ENCODE measurements at regions not wholly inside any gene's neighbourhood (a gene's known extent, or its start where the extent isn't known, plus 50 kb on each side); places are given as distances from the start of the nearest gene placed in this dataset.

DNA sequence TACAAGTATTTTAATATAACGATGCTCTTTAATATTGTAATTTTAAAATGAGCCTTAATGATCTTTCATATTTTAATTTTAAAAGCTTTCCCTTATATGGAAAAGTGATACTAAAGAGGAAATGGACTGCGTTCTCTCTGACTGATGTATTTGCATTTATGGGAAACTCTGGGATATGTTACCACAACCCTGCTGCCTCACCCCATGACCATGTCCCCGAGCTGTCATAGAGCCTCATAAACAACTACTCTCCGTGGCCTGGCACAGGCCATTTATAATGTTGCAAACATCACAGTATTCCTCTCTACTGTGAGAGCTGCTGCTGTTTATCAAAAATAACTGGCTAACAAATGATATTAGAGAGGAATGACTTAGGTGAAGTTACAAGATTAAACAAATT is 75.8 kb upstream of the SEC11C start:
- no peaks in the 10 kb centered on the region for H3K79me1 ChIP-seq (ENCODE audit: low read length)
- H3K9me3 ChIP-seq (ENCODE audit: insufficient read depth, low read depth, low read length) = no peaks in the 10 kb centered on the region
- H3K18ac ChIP-seq (ENCODE audit: low read length) = no peak overlapping the region
- no peak overlapping the region for H2AK5ac ChIP-seq (ENCODE audit: low read length)
- no peak overlapping the region for H4K8ac ChIP-seq (ENCODE audit: low read depth, low read length)
- H3K14ac ChIP-seq (ENCODE audit: low read length) = no peak overlapping the region
- H4K12ac ChIP-seq (ENCODE audit: low read depth, low read length) = no peak overlapping the region
- no peak overlapping the region for H3K23ac ChIP-seq (ENCODE audit: low read length)
- no peak overlapping the region for H3K4ac ChIP-seq (ENCODE audit: low read depth, low read length)
- H3K79me2 ChIP-seq (ENCODE audit: control insufficient read depth, insufficient read depth, low read length, poor library complexity) = no peaks in the 10 kb centered on the region
- WGBS (ENCODE audit: extremely low coverage, insufficient coverage, insufficient read length) = no CpG with 5 or more reads among the region's 4 CpGs
- no peak overlapping the region for H2AFZ ChIP-seq (ENCODE audit: insufficient read depth, low read length, poor library complexity)
- H2BK5ac ChIP-seq (ENCODE audit: low read depth, low read length, poor library complexity) = no peak overlapping the region
- no peak overlapping the region for H3K4me3 ChIP-seq (ENCODE audit: low read depth, low read length)
- H2BK12ac ChIP-seq (ENCODE audit: low read length) = no peak overlapping the region
- no peaks in the 10 kb centered on the region for H3K27me3 ChIP-seq (ENCODE audit: insufficient read depth, low read length)
- H3K9ac ChIP-seq (ENCODE audit: low read length) = no peak overlapping the region
- no peak overlapping the region for H3K4me2 ChIP-seq (ENCODE audit: low read length)
- H4K91ac ChIP-seq (ENCODE audit: low read depth, low read length) = no peak overlapping the region
- DNase-seq = no peak
- H3K36me3 ChIP-seq (ENCODE audit: control insufficient read depth in 1 of 2, insufficient read depth in 2 of 2, low read length in 2 of 2) = no peaks in the 10 kb centered on the region
- H3K4me1 ChIP-seq (ENCODE audit: control insufficient read depth in 1 of 2, insufficient read depth in 2 of 2, low read length in 2 of 2) = no peaks in the 10 kb centered on the region
- H3K27ac ChIP-seq (ENCODE audit: low read depth, low read length) = no peak overlapping the region
- H2BK120ac ChIP-seq (ENCODE audit: insufficient read depth, low read length, poor library complexity) = no peak overlapping the region

DNA sequence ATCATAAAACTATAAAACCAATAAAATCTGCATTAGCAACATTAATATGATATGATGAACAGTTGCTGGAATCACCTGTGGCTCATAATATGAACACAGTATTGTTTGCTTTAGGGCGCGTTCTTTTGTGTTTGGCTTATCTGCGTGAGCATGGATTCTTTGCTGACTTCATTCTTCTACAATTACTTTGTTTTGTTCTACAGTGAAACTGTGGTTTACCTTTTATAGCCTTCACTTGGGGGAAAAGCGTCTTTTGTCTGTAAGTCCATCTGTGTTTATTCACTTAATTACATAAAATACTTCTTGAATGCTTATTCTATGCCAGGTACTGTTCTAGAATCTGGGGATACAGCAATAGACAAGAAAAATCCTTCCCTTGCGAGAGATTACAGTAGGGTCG is 74.0 kb upstream of the SEC11C start:
- no CpG with 5 or more reads among the region's 6 CpGs for WGBS (ENCODE audit: extremely low coverage, insufficient coverage, insufficient read length)
- Histone ChIP-seq H3K23ac (ENCODE audit: low read length) (no peak overlapping the region), H2BK5ac (ENCODE audit: low read depth, low read length, poor library complexity) (no peak overlapping the region), H4K12ac (ENCODE audit: low read depth, low read length) (no peak overlapping the region), H3K27me3 (ENCODE audit: insufficient read depth, low read length) (no peaks in the 10 kb centered on the region), H3K9ac (ENCODE audit: low read length) (no peak overlapping the region), H3K4me2 (ENCODE audit: low read length) (no peak overlapping the region), H3K4me3 (ENCODE audit: low read depth, low read length) (no peak overlapping the region), H3K4me1 (ENCODE audit: control insufficient read depth in 1 of 2, insufficient read depth in 2 of 2, low read length in 2 of 2) (peaks cover 0 to 2% of the 10 kb centered on the region in 2 experiments), H4K91ac (ENCODE audit: low read depth, low read length) (no peak overlapping the region), H3K9me3 (ENCODE audit: insufficient read depth, low read depth, low read length) (no peaks in the 10 kb centered on the region), H4K8ac (ENCODE audit: low read depth, low read length) (no peak overlapping the region), H3K79me2 (ENCODE audit: control insufficient read depth, insufficient read depth, low read length, poor library complexity) (no peaks in the 10 kb centered on the region), H3K27ac (ENCODE audit: low read depth, low read length) (no peak overlapping the region), H3K79me1 (ENCODE audit: low read length) (no peaks in the 10 kb centered on the region), H3K4ac (ENCODE audit: low read depth, low read length) (no peak overlapping the region), H3K18ac (ENCODE audit: low read length) (no peak overlapping the region), H2AK5ac (ENCODE audit: low read length) (no peak overlapping the region), H2AFZ (ENCODE audit: insufficient read depth, low read length, poor library complexity) (no peak overlapping the region), H2BK12ac (ENCODE audit: low read length) (no peak overlapping the region), H2BK120ac (ENCODE audit: insufficient read depth, low read length, poor library complexity) (no peak overlapping the region), H3K14ac (ENCODE audit: low read length) (no peak overlapping the region), H3K36me3 (ENCODE audit: control insufficient read depth in 1 of 2, insufficient read depth in 2 of 2, low read length in 2 of 2) (no peaks in the 10 kb centered on the region)
- no peak for DNase-seq

DNA sequence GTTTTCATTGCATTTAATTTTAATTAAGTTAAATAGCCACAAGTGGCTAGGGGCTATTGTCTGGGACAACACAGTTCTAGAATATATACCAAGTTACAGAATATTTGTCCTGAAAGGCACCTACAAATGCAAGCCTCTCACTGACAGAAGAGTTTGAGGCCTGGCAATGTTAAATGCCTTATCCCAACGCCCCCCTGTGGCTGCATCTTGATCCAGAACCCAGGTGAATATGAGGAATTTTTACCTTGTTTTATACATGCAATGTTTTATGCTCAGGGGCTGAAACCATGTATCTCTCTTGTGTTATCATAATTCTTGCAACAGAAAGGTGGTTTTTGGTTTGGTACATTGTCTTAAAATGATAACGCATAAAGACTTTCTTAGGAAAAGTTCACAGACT is 71.8 kb upstream of the SEC11C start:
- Histone ChIP-seq H3K4me1 (ENCODE audit: control insufficient read depth in 1 of 2, insufficient read depth in 2 of 2, low read length in 2 of 2) (peaks cover 0 to 2% of the 10 kb centered on the region in 2 experiments), H3K18ac (ENCODE audit: low read length) (no peak overlapping the region), H3K9ac (ENCODE audit: low read length) (no peak overlapping the region), H3K23ac (ENCODE audit: low read length) (no peak overlapping the region), H3K27me3 (ENCODE audit: insufficient read depth, low read length) (no peaks in the 10 kb centered on the region), H2BK12ac (ENCODE audit: low read length) (no peak overlapping the region), H4K12ac (ENCODE audit: low read depth, low read length) (no peak overlapping the region), H3K79me1 (ENCODE audit: low read length) (no peaks in the 10 kb centered on the region), H3K9me3 (ENCODE audit: insufficient read depth, low read depth, low read length) (no peaks in the 10 kb centered on the region), H2BK120ac (ENCODE audit: insufficient read depth, low read length, poor library complexity) (no peak overlapping the region), H3K4ac (ENCODE audit: low read depth, low read length) (no peak overlapping the region), H2BK5ac (ENCODE audit: low read depth, low read length, poor library complexity) (no peak overlapping the region), H3K14ac (ENCODE audit: low read length) (no peak overlapping the region), H2AK5ac (ENCODE audit: low read length) (no peak overlapping the region), H3K4me2 (ENCODE audit: low read length) (no peak overlapping the region), H3K79me2 (ENCODE audit: control insufficient read depth, insufficient read depth, low read length, poor library complexity) (no peaks in the 10 kb centered on the region), H4K8ac (ENCODE audit: low read depth, low read length) (no peak overlapping the region), H4K91ac (ENCODE audit: low read depth, low read length) (no peak overlapping the region), H3K27ac (ENCODE audit: low read depth, low read length) (no peak overlapping the region), H2AFZ (ENCODE audit: insufficient read depth, low read length, poor library complexity) (no peak overlapping the region), H3K4me3 (ENCODE audit: low read depth, low read length) (no peak overlapping the region), H3K36me3 (ENCODE audit: control insufficient read depth in 1 of 2, insufficient read depth in 2 of 2, low read length in 2 of 2) (no peaks in the 10 kb centered on the region)
- peak in 1 of 2 donors; percentile 24 for DNase-seq
- WGBS (ENCODE audit: extremely low coverage, insufficient coverage, insufficient read length) = no CpG with 5 or more reads among the region's 2 CpGs

DNA sequence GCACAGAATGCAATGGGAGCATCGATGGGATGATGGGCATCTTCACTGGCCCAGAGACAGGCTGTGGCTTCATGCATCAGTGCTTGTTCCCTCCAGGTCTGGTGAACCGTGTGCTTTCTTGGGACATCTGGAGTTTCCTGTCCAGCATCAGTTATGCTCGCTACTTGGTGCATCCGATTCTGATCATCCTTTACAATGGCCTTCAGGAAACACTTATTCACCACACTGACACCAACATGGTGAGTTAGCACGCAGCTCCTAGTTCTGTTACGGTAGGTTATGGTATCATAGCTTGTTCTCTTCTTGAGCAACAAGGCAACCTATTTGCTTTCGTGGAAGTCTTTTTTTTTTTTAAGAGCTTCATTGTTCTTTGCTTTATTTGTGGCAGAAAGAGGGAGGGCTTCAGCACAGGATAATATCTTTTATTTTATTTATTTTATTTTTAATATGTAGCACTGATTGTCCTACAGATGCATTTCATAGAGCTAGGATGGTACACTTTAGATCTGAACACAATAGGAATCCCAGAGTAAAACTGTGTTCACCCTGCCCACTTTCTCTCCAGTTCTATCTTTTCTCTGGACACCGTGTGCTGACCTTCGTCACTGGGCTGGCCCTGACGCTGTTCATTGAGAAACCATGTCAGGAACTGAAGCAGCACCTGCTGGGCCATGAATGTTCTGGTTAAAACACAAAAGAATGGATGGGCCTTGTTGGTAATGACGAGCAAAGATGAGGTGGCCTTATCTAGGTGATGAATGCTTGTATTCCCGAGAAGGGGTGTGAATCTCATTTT is 71.2 kb upstream of the SEC11C start:
- no CpG with 5 or more reads among the region's 12 CpGs for WGBS (ENCODE audit: extremely low coverage, insufficient coverage, insufficient read length)
- Histone ChIP-seq H3K27me3 (ENCODE audit: insufficient read depth, low read length) (no peaks in the 10 kb centered on the region), H2BK120ac (ENCODE audit: insufficient read depth, low read length, poor library complexity) (no peak overlapping the region), H3K9me3 (ENCODE audit: insufficient read depth, low read depth, low read length) (no peaks in the 10 kb centered on the region), H2AK5ac (ENCODE audit: low read length) (no peak overlapping the region), H3K18ac (ENCODE audit: low read length) (no peak overlapping the region), H2AFZ (ENCODE audit: insufficient read depth, low read length, poor library complexity) (no peak overlapping the region), H4K12ac (ENCODE audit: low read depth, low read length) (no peak overlapping the region), H3K4me3 (ENCODE audit: low read depth, low read length) (no peak overlapping the region), H3K23ac (ENCODE audit: low read length) (no peak overlapping the region), H3K14ac (ENCODE audit: low read length) (no peak overlapping the region), H3K4me2 (ENCODE audit: low read length) (no peak overlapping the region), H3K27ac (ENCODE audit: low read depth, low read length) (no peak overlapping the region), H3K79me2 (ENCODE audit: control insufficient read depth, insufficient read depth, low read length, poor library complexity) (no peaks in the 10 kb centered on the region), H3K4me1 (ENCODE audit: control insufficient read depth in 1 of 2, insufficient read depth in 2 of 2, low read length in 2 of 2) (peaks cover 0 to 2% of the 10 kb centered on the region in 2 experiments), H2BK5ac (ENCODE audit: low read depth, low read length, poor library complexity) (no peak overlapping the region), H3K36me3 (ENCODE audit: control insufficient read depth in 1 of 2, insufficient read depth in 2 of 2, low read length in 2 of 2) (no peaks in the 10 kb centered on the region), H3K4ac (ENCODE audit: low read depth, low read length) (no peak overlapping the region), H4K91ac (ENCODE audit: low read depth, low read length) (no peak overlapping the region), H4K8ac (ENCODE audit: low read depth, low read length) (no peak overlapping the region), H2BK12ac (ENCODE audit: low read length) (no peak overlapping the region), H3K9ac (ENCODE audit: low read length) (no peak overlapping the region), H3K79me1 (ENCODE audit: low read length) (no peaks in the 10 kb centered on the region)
- DNase-seq = no peak
